Activated CD4-positive, alpha-beta T cell treated with anti-CD3 and anti-CD28 coated beads for 1 hour (primary cell): ENCODE measurements at regions not wholly inside any gene's neighbourhood (a gene's known extent, or its start where the extent isn't known, plus 50 kb on each side); places are given as distances from the start of the nearest gene placed in this dataset.
"Not testable (repeated sequence)": the region's sequence is repeated elsewhere in the genome, so short reads cannot be mapped to it uniquely, and the experiment has no call there.

Source experiments
- DNase-seq: peaks from one replicate; pipeline ENCODE4 v3.0.0-alpha.2; 2020

- not testable (repeated sequence) for DNase-seq
Observed at GRCh38 chr17:43345515-43345914, 53.3 kb upstream of the ARL4D start.

- no peak for DNase-seq
Observed at GRCh38 chr17:43344685-43345084, 54.1 kb upstream of the ARL4D start.

GRCh38 chr17:43342589-43342890, 56.3 kb upstream of the ARL4D start:
- no peak for DNase-seq

GRCh38 chr17:43341715-43342588, 56.8 kb upstream of the ARL4D start:
- no peak for DNase-seq

GRCh38 chr17:43338886-43339516, 59.8 kb upstream of the ARL4D start:
- peak; percentile 46 for DNase-seq

GRCh38 chr17:43337684-43338428, 60.9 kb upstream of the ARL4D start:
- DNase-seq, result no peak

GRCh38 chr17:43334738-43335402, 63.9 kb upstream of the ARL4D start:
- DNase-seq, result no peak

- DNase-seq, result no peak
Observed at GRCh38 chr17:43333433-43333943, 65.3 kb upstream of the ARL4D start.

GRCh38 chr17:43332230-43332629, 66.6 kb upstream of the ARL4D start:
- DNase-seq, result no peak

GRCh38 chr17:43330876-43331639, 67.7 kb upstream of the ARL4D start:
- DNase-seq, result no peak

GRCh38 chr17:43329183-43329582, 69.6 kb upstream of the ARL4D start:
- no peak for DNase-seq

GRCh38 chr17:43328650-43329049, 70.1 kb upstream of the ARL4D start:
- no peak for DNase-seq

GRCh38 chr17:43327834-43328420, 70.9 kb upstream of the ARL4D start:
- no peak for DNase-seq

- DNase-seq, result no peak
Observed at GRCh38 chr17:43327421-43327820, 71.4 kb upstream of the ARL4D start.

GRCh38 chr17:43326490-43327275, 72.1 kb upstream of the ARL4D start:
- DNase-seq, result no peak

- DNase-seq, result no peak
Observed at GRCh38 chr17:43324205-43324893, 74.4 kb upstream of the ARL4D start.

GRCh38 chr17:43319293-43320124, 79.3 kb upstream of the ARL4D start:
- DNase-seq, result no peak

GRCh38 chr17:43316522-43317142, 82.2 kb upstream of the ARL4D start:
- DNase-seq, result no peak
